Stimulated activated CD8-positive, alpha-beta memory T cell treated with anti-CD3 and anti-CD28 coated beads, Interleukin-15, amount 100 ng/mL, for 24 hours (primary cell): ENCODE measurements at regions not wholly inside any gene's neighbourhood (a gene's known extent, or its start where the extent isn't known, plus 50 kb on each side); places are given as distances from the start of the nearest gene placed in this dataset.

Experiments
- DNase-seq: peaks from one replicate; pipeline ENCODE4 v3.0.0-alpha.2; 2020; ENCODE audit warnings: low read depth

DNA sequence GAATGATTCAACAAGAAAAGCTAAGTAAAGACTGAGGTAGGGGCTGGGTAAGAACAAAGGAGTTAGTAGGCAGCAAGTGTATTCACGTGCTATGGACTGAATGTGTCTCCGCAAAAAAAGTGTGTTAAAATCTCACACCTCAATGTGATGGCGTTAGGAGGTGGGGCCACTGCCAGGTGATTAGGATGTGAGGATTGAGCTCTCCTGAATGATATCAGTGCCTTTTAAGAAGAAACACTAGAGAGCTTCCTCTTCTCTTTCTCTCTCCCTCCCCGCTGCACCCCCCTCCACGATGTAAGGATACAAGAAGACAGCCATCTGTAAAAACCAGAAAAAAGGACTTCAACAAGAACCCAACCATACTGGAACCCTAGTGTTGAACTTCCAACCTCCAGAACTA is 396.1 kb upstream of the PLXNA2 start:
- DNase-seq: no peak

DNA sequence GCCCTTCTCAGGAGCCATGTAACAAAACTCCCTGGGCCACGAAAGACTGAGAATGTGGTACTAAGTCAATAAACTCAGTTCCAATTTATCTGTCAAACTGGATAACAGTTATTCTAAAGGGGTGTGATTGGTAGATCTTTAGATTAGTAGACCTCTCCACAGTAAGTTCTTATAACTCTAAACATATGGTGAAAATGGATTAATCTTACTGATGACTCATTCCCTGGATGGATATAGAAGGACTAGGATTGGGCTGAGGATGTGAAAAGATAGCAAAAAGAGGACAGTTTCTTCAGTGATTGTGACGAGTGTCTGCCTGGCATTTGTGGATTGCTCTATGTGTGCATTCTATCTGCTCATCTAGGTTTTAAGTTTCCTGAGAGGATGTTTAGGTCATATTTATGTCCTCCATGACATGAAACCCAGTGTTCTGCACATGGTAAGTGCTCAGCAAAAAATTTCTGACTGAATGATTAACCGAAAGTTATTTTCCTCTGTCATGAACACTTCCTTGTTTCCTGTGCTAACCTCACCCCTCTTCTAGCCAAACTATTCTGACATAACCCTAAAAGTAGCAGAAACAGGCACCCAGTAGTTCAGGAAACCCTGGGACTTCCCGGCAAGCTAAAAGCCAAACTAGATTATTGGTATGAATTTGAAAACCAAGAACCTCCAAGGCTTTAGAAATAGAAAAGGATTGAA is 397.5 kb upstream of the PLXNA2 start:
- no peak for DNase-seq

DNA sequence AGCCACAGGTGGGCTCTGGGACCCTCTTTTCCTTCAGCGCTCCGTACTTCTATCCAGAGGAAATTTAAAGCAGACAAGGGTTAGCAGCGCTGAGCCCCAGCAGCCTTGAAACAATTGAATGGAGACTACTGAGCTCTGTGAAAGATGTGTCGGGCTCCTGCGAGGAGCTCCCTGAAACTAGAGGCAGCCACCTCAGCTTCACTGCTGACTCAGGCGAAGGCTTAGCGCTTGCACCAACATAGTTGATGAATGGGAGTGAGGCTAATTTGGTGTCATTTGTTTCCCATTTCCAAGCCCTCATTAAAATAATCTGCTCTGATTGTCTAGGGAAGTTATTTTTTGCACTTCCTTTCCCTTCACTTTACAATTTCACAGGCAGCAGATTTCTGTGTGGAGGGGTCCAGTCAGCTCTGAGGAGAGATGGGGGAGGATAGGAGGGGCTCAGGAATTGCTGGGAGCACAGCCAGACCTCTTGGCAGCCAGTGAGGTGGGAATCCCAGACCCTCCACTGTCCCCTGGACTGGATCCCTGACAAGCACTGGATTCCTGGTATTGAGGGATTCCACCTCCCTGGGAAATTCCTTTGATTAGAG is 398.9 kb upstream of the PLXNA2 start:
- DNase-seq: no peak

DNA sequence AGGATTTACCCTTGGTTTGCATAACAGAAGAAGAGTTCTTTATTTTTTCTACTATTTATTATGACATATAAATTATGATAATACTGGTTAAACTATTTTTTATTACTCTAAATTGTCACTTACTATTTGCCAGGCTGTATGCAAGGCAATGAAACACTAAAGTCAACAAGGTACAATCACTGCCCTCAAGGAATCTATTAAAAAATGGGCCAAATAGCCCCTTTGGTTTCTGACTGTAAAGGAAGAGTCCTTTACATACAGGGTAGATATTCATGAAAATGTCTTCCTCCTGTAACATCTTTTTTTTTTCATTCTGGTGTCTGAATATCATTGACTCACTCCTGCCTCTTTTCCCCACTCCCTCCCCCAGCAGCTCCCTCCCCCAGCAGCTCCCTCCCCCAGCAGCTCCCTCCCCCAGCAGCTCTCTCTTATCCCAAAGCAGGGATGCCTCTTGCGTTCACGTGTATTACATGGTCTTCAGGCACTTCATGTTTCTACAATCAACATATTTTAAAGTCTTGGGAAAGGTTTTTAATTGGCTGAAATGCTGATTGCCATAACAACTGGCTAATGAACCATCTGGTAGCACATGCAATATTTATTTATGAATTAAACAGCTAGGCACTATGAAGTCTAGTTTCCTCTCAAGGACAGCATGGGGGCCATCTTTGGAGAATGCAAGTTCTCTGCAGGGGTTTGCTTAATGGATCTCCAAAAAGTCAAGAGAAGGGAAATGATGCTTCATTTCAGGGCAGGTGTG is 400.4 kb upstream of the PLXNA2 start:
- DNase-seq: no peak

DNA sequence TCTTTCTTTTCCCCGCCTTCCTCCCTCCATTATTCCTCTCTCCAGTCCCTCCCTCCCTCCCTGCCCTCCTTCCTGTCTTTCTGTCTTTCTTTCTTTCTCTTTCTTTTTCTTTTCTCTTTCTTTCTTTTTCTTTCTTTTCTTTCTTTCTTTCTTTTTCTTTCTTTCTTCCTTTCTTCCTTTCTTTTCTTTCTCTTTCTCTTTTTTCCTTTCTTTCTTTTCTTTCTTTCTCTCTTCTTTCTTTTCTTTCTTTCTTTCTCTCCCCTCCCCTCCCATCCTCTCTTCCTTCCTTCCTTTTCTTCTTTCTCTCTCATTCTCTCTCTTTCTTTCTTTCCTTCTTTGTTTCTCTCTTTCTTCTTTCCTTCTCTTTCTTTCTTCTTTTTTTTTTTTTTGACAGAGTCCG is 402.2 kb upstream of the PLXNA2 start:
- DNase-seq: no peak

DNA sequence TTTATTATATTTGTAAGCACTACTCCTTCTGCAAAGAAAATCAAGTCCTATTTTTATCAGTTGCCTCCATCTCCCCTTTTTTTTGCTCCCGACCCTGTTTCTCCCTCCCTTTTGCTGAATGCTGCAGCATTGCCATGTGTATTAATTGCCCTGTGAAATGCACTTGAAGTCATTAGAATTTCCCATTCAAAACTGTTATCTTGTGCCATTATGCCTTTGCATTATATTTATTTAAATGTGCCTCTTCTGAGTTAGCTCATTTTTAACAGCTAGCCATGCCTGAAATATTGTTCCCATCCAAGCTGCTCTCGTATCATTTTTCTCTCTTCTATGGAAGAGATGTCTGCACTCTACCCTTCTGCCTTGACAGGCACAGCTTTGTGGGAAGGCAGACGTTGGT is 404.0 kb upstream of the PLXNA2 start:
- no peak for DNase-seq

DNA sequence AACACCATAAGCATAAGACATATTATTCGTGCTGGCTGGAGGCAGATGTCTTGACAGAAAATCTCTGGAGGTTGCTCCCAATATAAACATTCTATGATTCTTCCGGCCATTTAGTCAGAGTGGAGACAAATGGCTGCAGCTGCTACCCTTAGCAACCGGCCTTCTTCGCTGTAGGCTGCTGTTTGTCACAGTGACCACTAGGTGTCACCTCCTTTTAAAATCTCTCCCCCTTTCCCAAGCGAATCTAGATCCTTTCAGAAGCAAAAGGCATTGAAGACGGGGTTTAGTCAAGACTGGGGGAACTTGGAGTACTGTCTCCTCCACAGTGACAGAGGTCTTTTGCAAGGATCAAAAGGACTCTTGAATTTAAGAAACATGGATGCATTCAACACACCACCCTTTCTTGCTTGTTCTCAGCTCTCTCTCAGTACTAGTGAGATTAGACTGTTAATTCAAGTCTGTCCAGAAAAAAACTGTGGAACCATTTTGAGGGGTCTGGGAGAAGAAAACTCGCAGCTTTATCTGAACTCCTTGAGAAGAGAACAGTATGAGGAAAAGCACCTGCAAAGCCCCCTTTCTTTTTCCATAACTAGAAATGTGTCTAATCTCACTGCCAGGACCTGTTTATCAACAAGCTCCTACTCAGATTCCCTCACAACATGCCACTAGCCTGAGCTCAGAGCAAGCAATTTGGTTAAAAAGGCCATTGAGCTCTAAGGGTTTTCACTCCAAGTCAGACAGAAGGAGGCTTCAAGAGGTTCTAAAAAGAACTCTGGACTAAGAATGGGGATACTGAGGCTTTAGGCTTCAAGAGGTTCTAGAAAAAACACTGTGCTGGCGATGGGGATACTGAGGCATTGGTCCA is 408.3 kb upstream of the PLXNA2 start:
- no peak for DNase-seq

DNA sequence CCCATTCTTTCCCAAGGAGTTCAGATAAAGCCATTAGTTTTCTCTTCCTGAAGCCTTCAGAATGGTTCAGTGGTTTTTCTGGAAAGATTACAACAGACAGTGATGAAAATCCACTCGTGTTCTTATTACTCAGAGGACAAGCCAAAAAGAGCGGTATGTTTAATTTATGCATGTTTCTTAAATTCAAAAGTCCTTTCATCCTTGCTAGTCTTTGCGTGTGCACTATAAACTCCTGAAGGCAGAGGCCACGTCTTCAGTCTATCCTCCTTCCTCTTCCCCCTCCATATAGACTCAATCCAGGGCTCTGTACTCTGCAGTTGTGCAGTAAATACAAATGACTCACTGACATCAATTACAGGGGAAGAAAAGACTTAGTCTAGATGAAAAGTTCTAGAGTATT is 409.2 kb upstream of the PLXNA2 start:
- DNase-seq: no peak

DNA sequence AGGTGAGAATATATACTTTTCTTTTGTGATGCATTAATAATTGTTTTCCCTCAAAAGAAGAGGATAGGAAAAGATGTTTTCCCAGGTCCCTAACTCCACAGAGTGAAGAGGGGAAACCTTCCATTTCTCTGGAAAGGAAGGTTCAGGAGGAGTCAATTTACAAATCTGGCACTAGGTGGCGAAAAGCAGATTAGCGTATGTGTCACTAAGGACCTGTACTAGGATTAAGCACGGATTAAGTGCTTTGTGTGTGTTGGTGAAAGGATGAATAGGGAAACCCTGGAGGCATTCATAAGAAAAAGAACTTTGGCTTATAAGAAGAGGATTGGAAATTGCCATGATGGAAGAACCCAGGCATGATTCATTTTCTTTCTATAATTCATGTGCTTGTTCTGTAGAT is 410.1 kb upstream of the PLXNA2 start:
- DNase-seq: no peak

DNA sequence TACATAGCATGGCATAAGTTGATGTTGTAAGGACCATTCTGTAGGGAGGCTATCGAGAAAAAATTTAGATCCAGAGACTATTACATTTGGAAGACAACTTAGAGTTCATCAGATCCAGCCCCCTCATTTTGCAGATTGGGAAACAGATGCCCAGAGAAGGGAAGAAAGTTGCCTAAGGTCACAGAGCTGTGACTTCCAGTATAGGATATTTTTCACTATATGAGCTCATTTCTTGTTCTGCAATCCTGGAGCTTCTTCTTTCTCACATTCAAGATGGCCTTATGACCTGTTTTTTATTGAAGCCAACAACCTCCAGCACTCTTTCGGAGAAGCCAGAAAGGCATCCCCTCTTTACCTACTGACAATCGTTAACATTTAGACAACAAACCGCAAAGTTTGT is 421.8 kb upstream of the PLXNA2 start:
- no peak for DNase-seq

DNA sequence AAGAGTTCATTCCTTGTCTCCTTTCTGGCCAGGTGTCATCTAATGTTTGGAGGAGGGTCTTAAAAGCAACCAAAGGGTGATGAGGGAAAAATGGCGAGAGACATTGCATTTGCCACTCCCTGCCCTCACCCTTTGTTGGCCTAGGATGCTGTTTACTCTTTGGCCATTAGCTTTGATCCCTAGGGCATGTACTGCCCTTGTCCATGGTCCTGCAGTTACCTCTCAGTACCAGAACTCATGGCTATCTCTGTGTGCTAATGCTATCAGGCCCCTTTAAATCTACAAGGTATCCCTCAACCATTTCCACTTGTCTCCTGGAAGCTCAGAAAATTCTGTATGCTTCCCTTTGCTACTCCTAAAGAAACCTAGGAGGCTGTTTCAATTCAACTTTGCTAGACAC is 424.8 kb upstream of the PLXNA2 start:
- DNase-seq: no peak

DNA sequence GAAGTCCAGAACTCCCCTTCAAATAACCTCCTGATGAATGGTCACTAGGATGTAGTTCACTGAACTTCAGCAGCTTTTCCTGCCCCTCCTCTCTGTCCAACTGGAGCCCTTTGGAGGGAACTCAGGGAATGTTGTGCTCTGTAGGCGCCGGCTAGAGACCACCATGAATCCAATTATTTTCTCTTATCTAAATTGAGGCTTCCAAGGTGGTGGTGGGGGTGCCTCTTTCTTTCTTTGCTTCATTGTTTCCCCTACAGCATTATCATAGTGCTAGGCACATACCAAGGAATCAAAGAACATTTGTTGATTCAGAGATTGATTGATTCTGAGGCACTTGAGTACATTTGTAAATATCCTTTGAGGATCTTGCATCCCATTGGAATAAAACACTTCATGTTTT is 426.6 kb upstream of the PLXNA2 start:
- DNase-seq: no peak

DNA sequence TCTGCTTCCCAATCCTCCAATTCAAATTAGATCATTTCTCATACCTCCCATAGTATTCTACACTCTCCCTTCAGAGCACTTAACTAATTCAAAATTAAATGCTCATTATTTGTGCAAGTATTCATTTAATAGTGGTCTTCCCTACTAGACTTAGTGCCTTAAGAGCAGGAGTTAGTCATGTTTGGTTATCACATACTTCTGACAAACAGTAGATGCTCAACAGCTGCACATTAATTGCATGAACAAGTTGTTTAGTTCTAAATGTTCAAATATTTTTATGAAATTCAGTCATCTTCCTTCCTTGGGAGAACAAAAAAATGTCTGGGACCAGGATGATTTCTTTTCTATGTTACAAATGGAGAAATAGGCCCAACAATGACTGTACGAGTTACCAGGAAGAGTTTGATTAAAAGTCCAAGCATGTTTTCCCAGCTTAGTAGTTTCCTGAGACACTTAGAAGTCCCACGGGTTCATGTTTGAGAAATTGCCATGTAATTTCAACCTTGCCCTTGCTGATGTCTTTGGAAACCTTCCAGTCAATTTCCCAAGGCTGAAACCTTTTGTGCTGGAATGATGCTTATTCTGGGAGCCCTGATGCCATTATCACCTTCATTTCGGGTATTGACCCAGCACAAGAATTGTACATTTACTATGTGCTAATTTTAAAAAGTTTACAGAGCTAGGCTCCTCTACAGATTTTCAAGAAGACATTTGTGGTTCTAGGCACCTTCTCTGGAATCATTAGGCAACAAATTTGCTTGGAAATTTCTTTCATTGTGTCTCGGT is 437.9 kb upstream of the PLXNA2 start:
- no peak for DNase-seq

DNA sequence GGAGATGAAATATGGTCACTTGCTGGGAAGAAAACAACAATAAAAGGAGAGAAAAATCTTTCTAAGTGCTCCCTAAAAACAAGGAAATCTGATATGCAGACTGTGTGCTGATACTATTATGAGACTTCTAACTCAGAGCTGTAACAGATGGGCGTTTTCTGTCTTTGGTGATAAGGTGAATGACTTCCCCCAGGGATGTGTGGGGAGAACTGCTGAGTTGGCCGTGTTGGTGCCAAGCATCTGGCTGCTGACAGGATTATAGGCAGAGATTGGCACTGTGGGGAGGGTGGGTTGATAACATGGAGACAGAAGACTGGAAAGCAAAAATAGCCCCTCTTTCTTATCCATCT is 438.5 kb upstream of the PLXNA2 start:
- no peak for DNase-seq

DNA sequence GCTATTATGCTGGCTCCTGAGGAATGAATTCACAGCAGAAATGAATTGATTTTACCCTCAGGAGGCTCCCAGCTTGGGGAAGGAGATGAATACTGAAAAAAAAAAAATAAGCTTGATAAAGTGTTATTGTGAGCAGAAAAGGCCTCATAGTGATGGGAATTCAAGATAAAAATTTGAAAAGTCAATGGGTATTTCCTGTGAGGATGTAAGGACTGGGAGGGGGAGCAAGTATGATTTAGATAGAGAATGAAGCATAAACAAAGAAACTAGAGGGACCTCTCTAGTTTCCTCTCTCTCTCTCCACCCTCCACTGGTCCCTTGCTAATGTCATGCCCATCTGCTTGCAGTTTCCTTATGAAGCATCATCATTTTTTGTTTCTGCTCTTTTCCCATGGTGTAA is 439.0 kb upstream of the PLXNA2 start:
- no peak for DNase-seq

DNA sequence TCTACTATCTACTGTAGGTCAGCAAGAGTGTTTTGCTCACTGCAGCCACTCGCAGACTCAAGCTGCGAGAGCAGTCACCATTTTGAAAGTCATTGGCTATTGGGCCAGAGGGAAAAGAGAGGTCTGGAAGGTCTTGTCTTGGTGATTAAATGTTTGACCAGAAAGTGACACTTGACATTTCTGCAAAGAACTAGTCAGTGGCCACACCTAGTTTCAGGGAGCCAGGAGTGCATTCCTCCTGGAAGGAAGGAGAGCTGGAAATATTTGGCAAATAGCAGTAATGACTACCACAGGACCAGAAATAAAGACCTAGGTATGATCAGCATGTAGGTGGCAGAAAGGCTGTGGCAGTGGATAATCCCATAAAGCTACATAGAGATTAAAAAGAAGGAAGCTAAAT is 440.0 kb upstream of the PLXNA2 start:
- no peak for DNase-seq

DNA sequence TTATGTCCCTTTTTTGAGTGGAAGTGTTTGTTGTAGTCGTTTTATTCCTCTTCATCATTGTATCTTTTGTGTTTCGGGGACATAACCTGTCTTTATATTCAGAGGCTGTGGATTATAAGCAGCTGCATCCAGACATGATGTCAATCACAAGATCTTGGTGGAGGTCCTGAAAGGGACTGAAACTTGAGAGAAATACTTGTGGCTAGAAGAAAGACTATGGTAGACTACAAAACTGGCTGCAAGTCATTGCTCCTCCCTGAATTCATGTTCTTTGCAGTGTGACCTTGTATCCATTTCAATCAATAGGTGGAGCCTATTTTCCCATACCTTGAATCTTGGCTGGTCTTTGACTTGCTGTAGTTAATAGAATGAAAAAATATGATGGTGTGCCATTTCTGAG is 442.4 kb upstream of the PLXNA2 start:
- DNase-seq: no peak

DNA sequence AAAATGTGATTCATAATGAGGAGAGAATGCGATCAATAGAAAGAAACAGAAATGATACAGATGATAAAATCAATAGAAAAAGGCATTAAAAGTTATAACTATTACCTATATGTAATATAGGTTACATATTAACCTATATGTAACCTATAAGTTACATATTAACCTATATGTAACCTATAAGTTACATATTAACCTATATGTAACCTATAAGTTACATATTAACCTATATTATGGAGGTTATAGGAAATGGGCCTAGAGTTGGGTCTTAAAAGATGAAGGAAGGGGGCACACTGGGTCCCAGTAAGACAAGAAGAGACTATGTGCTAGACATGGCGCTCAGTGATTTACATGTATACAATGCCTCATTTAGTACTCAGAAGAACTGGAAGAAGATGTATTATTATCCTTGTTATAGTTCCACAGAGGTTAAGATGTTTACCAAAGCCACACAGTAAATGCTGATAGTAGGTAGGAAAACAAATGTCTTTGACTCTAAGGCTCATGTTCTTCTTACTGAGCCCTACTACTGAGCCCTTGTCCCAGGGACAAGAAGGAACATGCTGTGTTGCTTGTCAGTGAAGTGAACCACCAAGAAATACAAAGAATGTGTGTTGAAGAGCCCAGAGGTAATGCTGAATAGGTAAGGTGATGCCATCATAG is 444.6 kb upstream of the PLXNA2 start:
- no peak for DNase-seq

DNA sequence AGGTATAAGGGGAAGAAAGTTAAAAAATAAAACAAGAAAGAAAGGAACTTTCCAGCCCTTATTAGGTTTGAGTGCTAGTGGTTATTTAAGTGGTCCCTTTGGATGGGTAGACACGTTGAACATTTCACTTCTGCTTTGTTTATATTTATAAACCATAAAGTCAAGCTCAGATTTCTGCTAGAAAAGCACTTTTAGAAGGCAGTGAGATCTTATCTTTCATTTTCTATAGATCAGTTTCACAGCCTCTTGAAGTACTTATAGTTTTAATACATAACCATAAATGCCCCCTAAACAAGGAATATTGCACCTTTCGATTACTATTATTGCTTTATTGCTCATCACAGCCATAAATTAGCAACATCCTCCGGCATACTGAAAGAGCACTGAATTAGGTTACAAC is 446.8 kb upstream of the PLXNA2 start:
- DNase-seq: no peak

DNA sequence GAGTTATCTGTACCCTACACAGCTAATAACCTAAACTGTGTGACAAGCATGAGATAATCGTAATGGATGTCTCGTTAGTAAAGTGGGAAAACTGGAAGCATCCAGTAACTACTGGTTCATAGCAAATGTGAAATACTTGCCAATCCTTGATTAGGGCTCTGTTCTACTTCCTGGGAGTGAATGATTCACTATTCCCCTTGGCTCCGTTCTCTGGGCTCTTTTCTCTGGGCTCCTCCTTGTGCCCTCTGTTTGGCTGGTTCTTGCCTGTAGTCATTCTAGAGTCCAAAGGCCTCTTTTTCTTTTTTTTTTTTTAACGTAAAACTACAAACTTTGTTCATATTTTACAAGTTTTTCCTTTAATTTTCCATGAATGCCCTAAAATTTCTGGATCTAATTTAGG is 465.8 kb upstream of the PLXNA2 start:
- DNase-seq: no peak

DNA sequence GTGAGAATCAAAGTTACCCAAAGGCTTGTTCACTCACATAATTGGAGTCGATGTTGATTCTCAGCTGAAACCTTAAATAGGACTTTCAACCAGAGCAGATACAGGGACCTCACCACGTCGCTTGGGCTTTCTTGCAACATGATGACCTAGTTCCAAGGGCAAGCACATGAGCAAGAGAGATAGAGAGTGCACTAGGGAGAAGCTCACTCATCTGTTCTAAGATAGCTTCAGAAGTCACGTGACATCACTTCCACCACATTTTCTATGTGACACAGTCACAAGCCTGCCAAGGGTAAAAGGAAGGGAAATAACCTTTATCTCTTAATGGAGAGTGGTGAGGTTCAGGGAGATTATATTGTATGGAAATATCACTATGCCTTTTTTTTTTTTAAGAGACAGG is 470.1 kb upstream of the PLXNA2 start:
- DNase-seq: no peak
